Trophoblast cell (in vitro differentiated cells and primary cell): ENCODE measurements at regions not wholly inside any gene's neighbourhood (a gene's known extent, or its start where the extent isn't known, plus 50 kb on each side); places are given as distances from the start of the nearest gene placed in this dataset.
"Not testable (repeated sequence)": the region's sequence is repeated elsewhere in the genome, so short reads cannot be mapped to it uniquely, and the experiment has no call there.

Experiments used
- DNase-seq, 2 donors: peaks; one replicate each; pipeline ENCODE4 v3.0.0-alpha.2; 2016
- H2AFZ ChIP-seq: 2 replicates; pipeline ENCODE4 v1.6.1; 2013; ENCODE audit warnings: low read length, moderate library complexity, mild to moderate bottlenecking; ENCODE audit not compliant: insufficient read depth, poor library complexity
- H2AK5ac ChIP-seq: 2 replicates; pipeline ENCODE4 v1.6.1; 2013; ENCODE audit warnings: mild to moderate bottlenecking, low read length
- H2BK120ac ChIP-seq: 2 replicates; pipeline ENCODE4 v1.6.1; 2013; ENCODE audit warnings: low read length, mild to moderate bottlenecking, moderate library complexity; ENCODE audit not compliant: insufficient read depth, poor library complexity
- H2BK12ac ChIP-seq: 2 replicates; pipeline ENCODE4 v1.6.1; 2013; ENCODE audit warnings: mild to moderate bottlenecking, low read length, moderate library complexity
- H2BK5ac ChIP-seq: 2 replicates; pipeline ENCODE4 v1.6.1; 2013; ENCODE audit warnings: low read length, low read depth, moderate library complexity, mild to moderate bottlenecking; ENCODE audit not compliant: poor library complexity
- H3K14ac ChIP-seq: 2 replicates; pipeline ENCODE4 v1.6.1; 2013; ENCODE audit warnings: mild to moderate bottlenecking, low read length
- H3K18ac ChIP-seq: 2 replicates; pipeline ENCODE4 v1.6.1; 2013; ENCODE audit warnings: mild to moderate bottlenecking, low read length
- H3K23ac ChIP-seq: 2 replicates; pipeline ENCODE4 v1.6.1; 2013; ENCODE audit warnings: low read length
- H3K27ac ChIP-seq: 2 replicates; pipeline ENCODE4 v1.5.1; 2013; ENCODE audit warnings: low read depth, mild to moderate bottlenecking, inconsistent platforms, low read length, moderate library complexity
- H3K27me3 ChIP-seq: 2 replicates; pipeline ENCODE4 v1.6.1; 2013; ENCODE audit warnings: inconsistent platforms, mild to moderate bottlenecking, low read length, moderate library complexity; ENCODE audit not compliant: insufficient read depth
- H3K36me3 ChIP-seq, 2 experiments: 1 replicate in 1 of 2; 2 replicates in 1 of 2; pipeline ENCODE4 v1.6.1; 2013; ENCODE audit warnings: low read length in 2 of 2, mild to moderate bottlenecking in 2 of 2, moderate library complexity in 1 of 2; ENCODE audit not compliant: insufficient read depth in 2 of 2, control insufficient read depth in 1 of 2
- H3K4ac ChIP-seq: 2 replicates; pipeline ENCODE4 v1.6.1; 2013; ENCODE audit warnings: low read depth, mild to moderate bottlenecking, low read length, moderate library complexity
- H3K4me1 ChIP-seq, 2 experiments: 1 replicate in 1 of 2; 2 replicates in 1 of 2; pipeline ENCODE4 v1.6.1; 2013; ENCODE audit warnings: low read length in 2 of 2, mild to moderate bottlenecking in 2 of 2, moderate library complexity in 1 of 2; ENCODE audit not compliant: insufficient read depth in 2 of 2, control insufficient read depth in 1 of 2
- H3K4me2 ChIP-seq: 2 replicates; pipeline ENCODE4 v1.6.1; 2013; ENCODE audit warnings: inconsistent platforms, mild to moderate bottlenecking, low read length, moderate library complexity
- H3K4me3 ChIP-seq: 2 replicates; pipeline ENCODE4 v1.5.1; 2013; ENCODE audit warnings: mild to moderate bottlenecking, low read depth, low read length, inconsistent platforms
- H3K79me1 ChIP-seq: one replicate; pipeline ENCODE4 v1.6.1; 2013; ENCODE audit warnings: low read length
- H3K79me2 ChIP-seq: 2 replicates; pipeline ENCODE4 v1.6.1; 2013; ENCODE audit warnings: low read length, mild to moderate bottlenecking; ENCODE audit not compliant: control insufficient read depth, insufficient read depth, poor library complexity
- H3K9ac ChIP-seq: 2 replicates; pipeline ENCODE4 v1.6.1; 2013; ENCODE audit warnings: mild to moderate bottlenecking, low read length
- H3K9me3 ChIP-seq: 2 replicates; pipeline ENCODE4 v1.6.1; 2013; ENCODE audit warnings: low read depth, mild to moderate bottlenecking, control low read depth, inconsistent platforms, low read length; ENCODE audit not compliant: insufficient read depth
- H4K12ac ChIP-seq: 2 replicates; pipeline ENCODE4 v1.6.1; 2013; ENCODE audit warnings: low read depth, mild to moderate bottlenecking, low read length, moderate library complexity
- H4K8ac ChIP-seq: 2 replicates; pipeline ENCODE4 v1.6.1; 2013; ENCODE audit warnings: low read depth, mild to moderate bottlenecking, low read length, moderate library complexity
- H4K91ac ChIP-seq: one replicate; pipeline ENCODE4 v1.6.1; 2013; ENCODE audit warnings: low read depth, mild to moderate bottlenecking, low read length, moderate library complexity
- WGBS: extraction: QIAGEN DNeasy Blood & Tissue Kit; methylation state at CpG from one replicate; pipeline ENCODE4 v1.1.7; 2013; ENCODE audit warnings: missing lambda C conversion rate; ENCODE audit not compliant: insufficient read length, insufficient coverage; ENCODE audit errors: extremely low coverage; 5-methylcytosine and 5-hydroxymethylcytosine counted together

DNA sequence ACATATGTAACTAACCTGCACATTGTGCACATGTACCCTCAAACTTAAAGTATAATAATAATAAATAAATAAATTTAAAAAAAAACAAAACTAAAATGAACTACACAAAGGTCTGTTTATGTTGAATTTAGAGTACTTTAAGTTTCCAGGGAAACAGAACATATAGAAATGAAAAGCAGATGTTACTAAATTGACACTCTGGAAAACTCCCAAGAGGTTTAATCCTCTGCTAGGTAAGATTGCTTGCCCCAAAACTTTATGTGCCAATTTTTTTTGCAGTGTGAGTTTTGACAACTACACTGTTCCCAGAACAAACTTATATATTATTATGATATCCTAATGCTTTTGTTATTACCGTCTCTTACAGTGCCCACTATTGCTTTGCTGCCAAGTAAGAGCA is 134.3 kb upstream of the MRPS30 start:
- H3K36me3 ChIP-seq: no peaks in the 10 kb centered on the region
- H3K4me3 ChIP-seq: no peak overlapping the region
- no peak overlapping the region for H3K23ac ChIP-seq
- H3K79me2 ChIP-seq: no peaks in the 10 kb centered on the region
- H3K4me1 ChIP-seq: peaks cover 2 to 5% of the 10 kb centered on the region in 2 experiments
- H3K14ac ChIP-seq: no peak overlapping the region
- H4K8ac ChIP-seq: no peak overlapping the region
- DNase-seq: no peak
- H3K79me1 ChIP-seq: no peaks in the 10 kb centered on the region
- H4K91ac ChIP-seq: no peak overlapping the region
- no peak overlapping the region for H2BK12ac ChIP-seq
- H4K12ac ChIP-seq: no peak overlapping the region
- no peaks in the 10 kb centered on the region for H3K27me3 ChIP-seq
- H2AK5ac ChIP-seq: no peak overlapping the region
- no peak overlapping the region for H3K4me2 ChIP-seq
- H3K9me3 ChIP-seq: peaks cover under 1% of the 10 kb centered on the region
- H3K18ac ChIP-seq: no peak overlapping the region
- no CpG with 5 or more reads among the region's 1 CpG for WGBS
- H3K9ac ChIP-seq: no peak overlapping the region
- no peak overlapping the region for H2BK120ac ChIP-seq
- H2AFZ ChIP-seq: no peak overlapping the region
- no peak overlapping the region for H2BK5ac ChIP-seq
- no peak overlapping the region for H3K4ac ChIP-seq
- no peak overlapping the region for H3K27ac ChIP-seq

DNA sequence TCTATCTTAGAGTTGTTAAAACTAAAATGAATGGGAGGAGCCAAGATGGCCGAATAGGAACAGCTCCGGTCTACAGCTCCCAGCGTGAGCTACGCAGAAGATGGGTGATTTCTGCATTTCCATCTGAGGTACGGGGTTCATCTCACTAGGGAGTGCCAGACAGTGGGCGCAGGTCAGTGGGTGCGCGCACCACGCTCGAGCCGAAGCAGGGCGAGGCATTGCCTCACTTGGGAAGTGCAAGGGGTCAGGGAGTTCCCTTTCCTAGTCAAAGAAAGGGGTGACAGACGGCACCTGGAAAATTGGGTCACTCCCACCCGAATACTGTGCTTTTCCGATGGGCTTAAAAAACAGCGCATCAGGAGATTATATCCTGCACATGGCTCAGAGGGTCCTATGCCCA is 140.3 kb upstream of the MRPS30 start:
- not testable (repeated sequence) for H3K4me2 ChIP-seq, H3K4me1 ChIP-seq, H3K36me3 ChIP-seq, H3K9me3 ChIP-seq, H3K79me2 ChIP-seq, H3K79me1 ChIP-seq, H2BK120ac ChIP-seq, H3K4ac ChIP-seq, H3K27ac ChIP-seq, H4K12ac ChIP-seq, H3K9ac ChIP-seq, H3K4me3 ChIP-seq, H4K8ac ChIP-seq, H3K14ac ChIP-seq, H3K18ac ChIP-seq, H2AFZ ChIP-seq, H2AK5ac ChIP-seq, H2BK5ac ChIP-seq, H3K23ac ChIP-seq, H4K91ac ChIP-seq, DNase-seq, H3K27me3 ChIP-seq, H2BK12ac ChIP-seq
- WGBS: no CpG with 5 or more reads among the region's 16 CpGs

DNA sequence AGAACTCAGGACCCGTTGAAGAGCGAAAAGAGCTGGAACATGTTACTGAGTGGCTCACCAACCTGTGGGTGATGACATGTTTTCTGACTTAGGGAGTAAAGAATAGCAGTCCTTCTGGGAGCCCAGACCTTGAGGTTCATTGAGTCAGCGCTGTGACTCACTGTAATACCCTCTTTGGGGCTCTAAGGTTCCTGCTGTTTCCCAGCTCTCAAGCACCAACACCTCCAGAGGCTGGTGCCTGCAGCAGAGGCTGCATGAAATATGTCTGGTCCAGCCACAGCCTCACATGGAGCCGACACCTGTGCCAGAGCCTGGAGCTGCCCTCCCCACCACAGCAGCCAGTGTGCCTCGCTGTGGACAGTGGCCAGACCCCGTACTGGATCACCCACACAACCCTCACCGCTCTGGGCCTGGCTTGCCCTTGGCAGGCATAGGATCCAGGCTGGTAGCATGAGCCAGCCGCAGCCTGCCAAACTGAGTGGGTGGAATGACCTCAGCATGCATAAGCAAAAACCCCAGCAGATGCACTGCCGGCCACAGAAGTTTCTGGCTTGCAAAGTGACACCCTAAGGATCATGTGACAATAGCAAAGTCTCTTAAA is 143.5 kb upstream of the MRPS30 start:
- H3K4me2 ChIP-seq: no peak overlapping the region
- H3K79me1 ChIP-seq: no peaks in the 10 kb centered on the region
- DNase-seq: no peak
- H2AK5ac ChIP-seq: no peak overlapping the region
- no peak overlapping the region for H3K23ac ChIP-seq
- no peaks in the 10 kb centered on the region for H3K27me3 ChIP-seq
- H3K79me2 ChIP-seq: no peaks in the 10 kb centered on the region
- no peak overlapping the region for H4K91ac ChIP-seq
- WGBS: no CpG with 5 or more reads among the region's 9 CpGs
- no peak overlapping the region for H2BK5ac ChIP-seq
- H2BK12ac ChIP-seq: no peak overlapping the region
- no peaks in the 10 kb centered on the region for H3K36me3 ChIP-seq
- H2BK120ac ChIP-seq: no peak overlapping the region
- H3K18ac ChIP-seq: no peak overlapping the region
- H3K4me3 ChIP-seq: no peak overlapping the region
- no peak overlapping the region for H2AFZ ChIP-seq
- peaks cover 3% of the 10 kb centered on the region for H3K9me3 ChIP-seq
- H4K8ac ChIP-seq: no peak overlapping the region
- H3K14ac ChIP-seq: no peak overlapping the region
- H3K4ac ChIP-seq: no peak overlapping the region
- H3K9ac ChIP-seq: no peak overlapping the region
- H3K4me1 ChIP-seq: no peaks in the 10 kb centered on the region
- H4K12ac ChIP-seq: no peak overlapping the region
- H3K27ac ChIP-seq: no peak overlapping the region

DNA sequence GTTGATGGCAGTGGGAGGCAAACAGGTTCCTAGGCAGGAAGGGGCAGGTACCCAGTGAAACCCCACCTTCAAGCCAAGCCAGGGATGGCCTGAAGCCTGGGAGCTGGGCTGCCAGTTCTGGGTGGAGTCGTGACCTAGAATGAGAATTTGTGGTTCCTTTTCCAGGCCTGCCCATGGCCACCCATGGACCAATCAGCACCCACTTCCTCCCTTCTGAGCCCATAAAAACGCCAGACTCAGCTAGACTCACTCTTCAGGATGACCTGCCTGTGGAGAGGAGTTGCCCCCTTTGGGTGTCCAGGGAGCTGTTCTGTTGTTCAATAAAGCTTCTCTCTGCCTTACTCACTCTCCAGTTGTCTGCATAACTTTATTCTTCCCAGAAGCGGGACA is 144.0 kb upstream of the MRPS30 start:
- H3K79me1 ChIP-seq: no peaks in the 10 kb centered on the region
- no peak overlapping the region for H2BK120ac ChIP-seq
- no peak overlapping the region for H3K14ac ChIP-seq
- no peak overlapping the region for H3K4me2 ChIP-seq
- no CpG with 5 or more reads among the region's 3 CpGs for WGBS
- H2BK12ac ChIP-seq: no peak overlapping the region
- no peaks in the 10 kb centered on the region for H3K79me2 ChIP-seq
- no peak overlapping the region for H4K8ac ChIP-seq
- H3K23ac ChIP-seq: no peak overlapping the region
- no peak overlapping the region for H4K91ac ChIP-seq
- no peaks in the 10 kb centered on the region for H3K4me1 ChIP-seq
- H2AK5ac ChIP-seq: no peak overlapping the region
- H3K36me3 ChIP-seq: no peaks in the 10 kb centered on the region
- no peak overlapping the region for H3K27ac ChIP-seq
- no peak overlapping the region for H2BK5ac ChIP-seq
- DNase-seq: no peak
- H3K27me3 ChIP-seq: no peaks in the 10 kb centered on the region
- peaks cover 3% of the 10 kb centered on the region for H3K9me3 ChIP-seq
- no peak overlapping the region for H3K4ac ChIP-seq
- H2AFZ ChIP-seq: no peak overlapping the region
- H3K18ac ChIP-seq: no peak overlapping the region
- H4K12ac ChIP-seq: no peak overlapping the region
- no peak overlapping the region for H3K9ac ChIP-seq
- no peak overlapping the region for H3K4me3 ChIP-seq
